NCI-H1417 (cell line): ENCODE measurements at regions not wholly inside any gene's neighbourhood (a gene's known extent, or its start where the extent isn't known, plus 50 kb on each side); places are given as distances from the start of the nearest gene placed in this dataset.

Experiments
- DNase-seq, 3 experiments: peaks; one replicate each; lab custom pipeline; 2025; lab: John Stamatoyannopoulos, UW

DNA sequence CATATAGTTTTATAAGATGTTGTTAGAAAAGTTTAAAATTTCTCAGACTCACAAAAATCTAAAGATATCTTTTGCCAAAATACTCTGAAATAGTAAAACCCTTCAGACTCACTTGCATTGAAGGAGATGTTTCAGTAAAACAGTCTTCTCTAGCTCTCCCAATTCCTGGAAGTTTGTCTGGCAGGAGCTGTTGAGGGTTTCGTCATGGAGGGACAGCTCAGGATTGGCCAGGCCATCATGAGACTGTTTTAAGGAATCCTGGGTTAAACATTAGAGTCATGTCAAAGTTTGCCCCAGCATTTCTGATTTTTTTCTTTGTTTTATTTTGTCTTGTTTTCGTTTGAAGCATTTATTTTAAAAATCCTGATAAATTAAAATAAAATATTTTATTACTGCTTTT is 293.8 kb upstream of the PBX1 start:
- no peak for DNase-seq

DNA sequence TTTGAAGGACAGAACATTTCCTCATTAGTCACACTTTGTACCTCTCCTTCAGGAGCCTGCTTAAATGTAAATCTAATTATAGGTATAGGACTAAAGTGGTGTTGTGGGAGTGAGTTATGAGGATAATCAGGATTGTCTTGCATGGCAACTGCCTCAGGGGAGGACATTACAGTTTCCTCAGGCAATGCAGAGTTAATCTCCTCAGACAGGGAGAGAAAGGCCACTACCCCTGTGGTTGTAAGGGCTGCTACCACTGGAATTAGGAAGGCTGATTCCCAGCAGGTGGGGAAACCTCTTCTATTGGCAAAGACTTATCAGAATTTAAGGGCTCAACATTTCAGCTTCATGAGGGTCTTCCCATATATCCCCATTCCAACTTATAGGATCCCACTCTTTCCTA is 286.8 kb upstream of the PBX1 start:
- peak in 2 of 3 experiments; percentile 43 to 80 for DNase-seq

DNA sequence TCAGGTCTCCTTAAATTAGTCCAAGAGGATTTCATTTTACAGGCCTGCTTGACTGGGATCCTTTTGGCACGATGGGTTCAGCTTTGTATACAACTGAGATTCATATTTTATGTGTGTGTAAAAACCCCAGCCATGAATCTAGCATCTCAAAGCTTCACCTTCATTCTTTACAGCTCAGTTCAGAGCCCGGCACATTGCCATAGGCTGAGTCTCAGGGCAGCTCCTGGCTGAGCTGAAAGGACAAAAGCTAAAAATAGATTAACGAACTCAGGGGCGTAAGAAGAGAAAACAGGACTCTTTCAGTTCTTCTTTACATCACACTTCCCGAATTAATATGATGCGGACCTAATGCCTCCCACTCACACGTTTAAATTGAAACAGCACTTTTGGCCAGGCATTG is 262.8 kb upstream of the PBX1 start:
- no peak for DNase-seq

DNA sequence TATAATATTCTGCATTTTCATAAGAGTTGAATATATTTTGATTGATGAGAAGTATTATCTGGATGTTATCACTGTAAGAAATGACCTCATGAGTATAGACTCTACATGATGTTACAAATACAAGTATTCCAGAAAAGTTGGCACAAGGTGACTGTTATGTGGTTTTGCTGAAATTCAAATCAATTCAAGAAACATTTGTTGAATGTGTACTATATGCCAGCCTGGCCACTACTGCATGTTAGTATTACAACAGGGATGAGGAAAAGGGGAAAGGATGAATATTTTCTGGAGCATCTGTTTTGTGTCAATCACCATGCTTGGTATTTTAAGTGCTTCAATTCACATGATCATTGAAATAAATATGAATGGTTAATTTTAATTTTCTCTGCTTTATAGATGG is 250.9 kb upstream of the PBX1 start:
- DNase-seq, result no peak

DNA sequence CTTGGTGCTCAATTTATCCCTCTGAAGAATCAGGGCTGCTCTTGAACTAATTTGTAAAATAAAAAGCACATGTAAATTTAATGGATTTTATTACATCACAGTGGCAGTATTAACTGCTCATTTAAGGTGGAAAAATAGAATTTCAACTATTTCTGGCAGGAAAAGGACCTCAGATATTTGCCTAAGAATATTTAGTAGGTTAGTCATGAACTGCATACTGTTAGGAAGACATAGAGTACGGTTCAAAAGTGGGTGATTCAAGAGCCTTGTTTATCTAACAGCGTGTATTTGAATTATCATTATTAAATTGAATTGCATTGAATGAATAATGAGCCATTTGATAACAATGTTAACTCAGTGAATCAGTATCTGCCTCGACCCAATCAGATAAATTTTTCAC is 248.8 kb upstream of the PBX1 start:
- DNase-seq, result no peak

DNA sequence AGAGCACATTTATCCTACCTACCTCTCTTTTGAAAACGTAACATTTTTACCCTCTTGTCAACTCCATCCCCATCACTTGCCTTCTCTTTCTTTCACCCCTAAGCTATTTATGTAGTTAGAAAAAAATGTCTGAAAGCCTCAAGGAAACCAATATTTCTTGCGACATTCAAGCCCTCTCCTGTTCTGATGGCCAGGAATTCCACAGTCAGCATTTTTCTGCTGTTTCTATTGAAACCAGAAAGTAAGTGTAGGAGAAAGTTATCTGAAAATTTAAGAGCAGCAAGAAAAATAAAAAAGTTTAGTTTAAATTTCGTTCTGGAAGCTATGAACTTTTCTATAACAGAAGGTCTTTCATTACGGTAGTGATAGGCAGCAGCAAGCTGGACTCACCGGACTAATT is 247.6 kb upstream of the PBX1 start:
- no peak for DNase-seq

DNA sequence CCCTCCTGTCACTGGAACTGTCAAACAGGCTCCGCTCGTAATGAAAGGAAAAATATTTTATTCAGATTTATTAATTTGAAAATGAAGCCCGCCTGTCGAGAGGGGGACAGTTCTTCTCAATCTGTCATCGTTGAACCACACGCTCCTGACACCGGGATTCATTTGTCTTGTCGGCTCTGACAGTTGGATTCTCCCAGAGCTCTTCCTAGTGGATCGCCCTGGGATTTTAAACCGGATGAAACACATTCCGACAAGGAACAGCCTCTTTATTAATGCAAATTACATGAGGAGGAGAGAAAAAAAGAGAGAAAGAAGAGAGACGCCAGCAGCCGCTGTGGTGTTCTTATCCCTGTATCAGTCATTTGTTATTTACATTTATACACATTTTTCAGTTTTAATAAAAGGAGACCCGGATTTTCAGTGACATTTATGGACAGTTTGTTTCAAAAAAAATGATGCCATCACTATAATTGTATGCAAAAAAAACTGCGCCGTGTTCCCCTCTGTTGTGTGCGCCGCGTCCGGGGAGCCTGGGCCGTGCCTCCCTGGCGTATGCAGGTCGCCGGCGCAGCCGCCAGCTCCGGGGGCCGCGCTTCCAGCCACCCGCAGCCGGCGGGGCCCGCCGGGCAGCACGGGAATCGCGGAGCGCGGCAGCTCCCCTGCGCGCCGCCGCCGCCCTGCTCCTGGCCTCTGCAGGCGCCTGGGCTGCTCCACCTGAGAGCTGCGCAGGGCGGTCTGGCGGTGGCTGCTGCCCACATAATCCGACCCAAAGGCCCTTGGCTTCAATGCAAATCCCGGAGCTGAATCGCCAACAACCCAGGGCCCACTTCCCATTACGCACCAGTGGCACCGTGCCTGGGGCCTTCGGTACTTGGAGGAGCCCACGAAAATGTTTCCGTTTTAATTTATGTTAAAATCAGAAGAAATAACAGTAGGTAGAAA is 237.9 kb upstream of the PBX1 start:
- peak; percentile 63 to 74 (median 74) for DNase-seq

DNA sequence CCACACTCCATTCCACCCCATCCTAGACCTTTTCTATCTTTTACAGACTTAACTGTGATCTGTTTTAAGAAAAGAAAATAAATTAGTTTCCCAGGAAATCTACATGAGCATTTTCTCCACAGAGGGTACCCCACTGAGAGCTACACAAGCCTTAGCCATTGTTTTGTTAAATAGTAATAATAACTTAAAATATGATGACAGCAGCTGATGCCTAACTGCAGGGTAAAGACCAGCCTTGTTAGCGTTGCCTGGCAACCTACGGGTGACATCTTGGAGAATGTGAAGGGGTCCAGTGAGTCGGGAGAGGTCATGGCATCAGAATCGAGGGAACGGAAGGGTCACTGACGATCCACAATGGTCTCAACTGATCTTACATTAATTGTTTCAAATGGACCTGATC is 233.2 kb upstream of the PBX1 start:
- DNase-seq, result peak in 1 of 3 experiments; percentile 7

DNA sequence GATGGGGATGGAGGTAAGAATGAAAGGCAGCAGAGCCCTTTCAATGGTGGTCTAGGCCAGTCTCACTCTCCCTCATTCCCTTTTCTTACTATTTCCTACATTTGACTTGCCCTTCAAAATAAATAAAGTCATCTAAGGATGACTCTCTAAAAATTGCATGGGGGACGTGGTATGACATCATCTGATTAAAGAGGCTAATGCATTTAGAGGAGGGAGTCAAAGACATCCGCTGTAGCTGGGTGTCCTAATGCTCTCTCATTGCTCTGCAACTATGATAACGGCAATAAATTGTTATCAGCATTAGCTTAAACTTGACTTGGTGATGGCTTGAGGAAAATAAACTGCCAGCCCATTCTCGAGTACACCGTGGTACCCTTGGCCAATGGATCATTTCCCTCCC is 225.6 kb upstream of the PBX1 start:
- DNase-seq, result no peak

DNA sequence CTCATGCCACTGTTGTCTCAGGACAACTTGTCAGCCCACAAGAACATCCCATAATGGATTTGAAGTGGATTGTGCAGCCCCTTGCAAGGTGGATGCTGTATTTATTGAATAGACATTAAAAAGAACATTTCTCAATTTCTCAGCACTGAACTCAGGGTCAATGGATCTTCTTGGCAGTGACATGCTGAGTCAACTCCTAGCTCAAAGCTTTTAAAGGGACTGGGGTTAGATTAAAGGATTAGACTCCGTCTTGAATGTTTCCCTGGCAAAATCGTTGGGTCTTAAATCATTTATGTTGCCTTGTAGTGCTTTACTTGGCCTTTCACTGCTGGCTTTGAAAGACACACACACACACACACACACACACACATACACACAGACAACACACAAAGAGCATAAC is 221.6 kb upstream of the PBX1 start:
- DNase-seq, result no peak

DNA sequence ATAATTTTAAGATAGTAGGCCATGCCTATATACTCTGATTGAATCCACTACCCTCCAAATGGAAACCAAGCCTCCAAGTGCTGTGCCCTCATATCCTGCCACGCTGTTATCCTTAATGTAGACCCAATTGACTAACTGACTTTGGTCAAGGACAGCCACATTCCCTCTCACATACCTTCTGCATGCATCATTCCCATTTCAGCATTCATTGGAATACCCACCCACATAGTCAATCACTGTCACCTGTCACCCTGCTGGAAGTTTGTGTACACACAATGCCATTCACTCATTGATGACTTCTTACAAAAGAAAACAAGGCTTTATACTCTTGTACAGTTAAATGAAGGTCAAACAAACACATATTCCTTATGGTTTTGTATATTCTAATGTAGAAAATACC is 221.1 kb upstream of the PBX1 start:
- no peak for DNase-seq

DNA sequence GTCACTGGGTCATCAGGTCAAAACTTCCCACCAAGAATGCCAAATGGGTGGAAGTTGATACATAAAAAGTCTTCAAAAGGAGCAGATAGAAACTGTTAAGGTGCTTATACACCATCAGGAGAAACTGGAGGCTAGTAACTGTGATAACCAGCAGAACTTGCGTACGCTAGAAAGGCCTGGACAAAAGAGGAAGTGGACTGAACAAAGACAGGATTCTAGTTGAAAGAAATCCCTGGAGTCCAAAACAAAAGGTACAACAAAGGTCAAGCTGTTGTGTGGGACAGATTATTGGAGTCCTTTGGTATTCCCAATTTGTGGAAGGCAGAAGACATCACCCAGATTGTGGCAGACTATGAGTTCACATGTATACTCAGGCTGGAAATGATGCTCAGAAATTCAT is 215.8 kb upstream of the PBX1 start:
- DNase-seq, result no peak

DNA sequence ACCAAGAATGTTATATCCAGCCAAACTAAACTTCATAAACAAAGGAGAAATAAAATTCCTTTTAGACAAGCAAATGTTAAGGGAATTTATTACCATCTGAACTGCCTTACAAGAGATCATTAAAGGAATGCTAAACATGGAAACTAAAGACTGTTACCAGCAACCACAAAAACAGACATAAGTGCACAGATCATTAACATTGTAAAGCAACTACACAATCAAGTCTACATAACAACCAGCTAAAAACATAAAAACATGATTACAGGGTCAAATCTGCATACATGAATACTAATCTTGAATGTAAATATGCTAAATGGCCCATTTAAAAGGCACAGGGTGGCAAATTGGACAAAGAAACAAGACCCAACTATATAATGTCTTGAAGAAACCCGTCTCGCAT is 211.0 kb upstream of the PBX1 start:
- no peak for DNase-seq

DNA sequence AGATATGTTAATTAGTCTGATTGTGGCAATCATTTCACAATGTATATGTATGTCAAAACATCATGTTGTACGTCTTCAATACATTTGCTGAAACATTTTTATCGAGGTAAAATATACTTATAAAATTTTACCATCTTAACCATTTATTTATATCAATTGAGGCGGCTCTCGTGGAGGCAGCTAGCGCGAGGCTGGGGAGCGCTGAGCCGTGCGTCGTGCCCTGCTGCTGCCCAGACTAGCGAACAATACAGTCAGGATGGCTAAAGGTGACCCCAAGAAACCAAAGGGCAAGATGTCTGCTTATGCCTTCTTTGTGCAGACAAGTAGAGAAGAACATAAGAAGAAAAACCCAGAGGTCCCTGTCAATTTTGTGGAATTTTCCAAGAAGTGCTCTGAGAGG is 202.5 kb upstream of the PBX1 start:
- no peak for DNase-seq

DNA sequence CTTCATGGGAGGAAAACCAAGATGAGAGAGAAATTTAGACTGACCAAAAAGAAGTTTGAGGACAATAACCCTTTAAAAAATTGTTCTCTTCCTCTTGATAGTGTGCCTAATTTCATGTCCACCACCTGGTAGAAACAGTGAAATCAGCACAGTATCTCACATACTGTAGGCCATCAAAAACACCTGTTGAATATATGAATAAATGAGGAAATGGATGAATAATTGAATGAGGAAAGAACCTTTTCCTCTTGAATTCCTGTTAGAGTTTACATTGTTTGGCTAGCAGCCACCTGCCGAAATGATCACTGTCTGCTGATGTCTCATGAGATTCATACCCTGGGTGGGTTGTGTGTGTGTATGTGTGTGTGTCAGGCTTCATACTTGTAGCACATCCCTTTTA is 198.7 kb upstream of the PBX1 start:
- no peak for DNase-seq

DNA sequence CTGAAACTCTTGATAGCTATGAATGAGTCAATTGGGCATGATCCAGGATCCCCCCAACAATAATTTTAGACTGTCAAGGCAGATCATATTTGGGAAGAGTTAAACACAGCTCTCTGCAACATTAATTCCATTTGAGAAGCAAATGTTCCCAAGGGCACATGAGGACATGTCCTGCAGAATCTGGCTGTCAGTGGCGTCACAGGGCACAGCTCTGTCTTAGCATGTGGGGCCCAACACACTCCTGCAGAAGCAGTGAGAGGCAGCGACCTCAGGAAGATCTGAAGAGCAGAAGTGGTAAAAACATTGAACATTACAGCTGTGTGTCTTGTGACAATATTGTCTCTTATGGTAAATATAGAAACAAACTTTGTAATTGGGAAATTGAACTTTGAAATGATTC is 197.1 kb upstream of the PBX1 start:
- no peak for DNase-seq

DNA sequence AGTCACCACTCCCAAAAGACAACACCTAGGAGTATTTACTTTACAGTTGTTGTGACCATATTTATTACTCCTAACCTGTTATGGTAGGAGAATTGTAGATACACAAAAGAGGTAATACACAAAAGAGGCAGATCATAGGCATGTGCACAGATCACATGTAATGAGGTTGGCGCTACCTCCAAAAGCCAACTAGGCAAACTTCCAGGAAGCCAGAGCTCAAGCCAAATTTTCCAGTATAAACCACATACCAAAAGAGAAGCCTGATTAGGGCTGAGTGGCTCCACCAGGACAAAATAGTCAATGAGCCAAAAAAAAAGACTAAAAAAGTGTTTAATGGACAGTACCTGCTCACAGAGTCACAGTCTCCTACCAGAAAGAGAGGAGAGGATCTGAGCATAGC is 195.0 kb upstream of the PBX1 start:
- no peak for DNase-seq

DNA sequence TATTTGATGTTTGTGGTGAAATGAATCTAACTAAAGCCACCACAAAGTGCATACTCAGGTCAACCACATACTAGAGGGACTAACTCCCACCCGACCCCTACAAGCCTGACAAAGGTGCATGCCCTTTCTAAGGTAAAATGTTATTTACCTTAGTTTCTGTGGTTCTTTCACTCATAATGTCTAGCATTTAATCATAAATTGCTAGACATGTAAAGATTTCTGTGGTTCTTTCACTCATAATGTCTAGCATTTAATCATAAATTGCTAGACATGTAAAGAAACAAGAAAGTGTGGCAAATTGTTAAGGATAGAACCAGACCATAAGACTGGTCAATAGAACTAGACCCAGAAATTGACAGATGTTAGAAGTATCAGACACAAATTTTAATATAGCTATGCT is 193.0 kb upstream of the PBX1 start:
- DNase-seq, result no peak

DNA sequence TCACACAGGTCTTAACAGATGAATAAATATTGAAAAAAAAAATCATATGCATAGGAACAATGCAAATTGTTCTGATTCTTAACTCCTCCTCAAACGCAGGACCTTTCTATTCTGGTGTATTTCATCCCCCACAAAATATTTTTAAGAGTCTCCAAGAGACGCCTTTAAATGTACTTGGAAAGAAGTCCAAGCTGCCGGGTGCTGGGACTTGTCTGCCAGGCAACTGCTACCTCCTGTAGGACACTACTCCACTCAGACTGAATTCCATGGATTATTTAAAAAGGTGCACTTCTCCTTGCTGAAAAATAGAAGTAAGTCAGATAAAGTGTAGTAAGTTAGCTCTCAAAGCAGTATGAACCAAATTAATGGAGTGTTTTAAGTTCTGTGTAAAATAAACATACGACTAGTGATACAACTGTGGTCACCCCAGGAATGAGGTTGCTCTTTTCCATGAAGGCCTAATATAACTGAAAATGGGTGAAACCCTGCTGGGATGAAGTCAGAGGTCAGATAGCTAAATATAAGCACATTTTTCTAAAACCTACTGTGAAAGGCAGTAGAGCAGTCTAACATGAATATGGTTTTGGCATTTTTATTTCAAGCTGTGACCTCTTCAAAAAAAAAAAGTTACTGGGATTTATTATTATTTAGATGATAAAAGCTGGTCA is 189.2 kb upstream of the PBX1 start:
- no peak for DNase-seq

DNA sequence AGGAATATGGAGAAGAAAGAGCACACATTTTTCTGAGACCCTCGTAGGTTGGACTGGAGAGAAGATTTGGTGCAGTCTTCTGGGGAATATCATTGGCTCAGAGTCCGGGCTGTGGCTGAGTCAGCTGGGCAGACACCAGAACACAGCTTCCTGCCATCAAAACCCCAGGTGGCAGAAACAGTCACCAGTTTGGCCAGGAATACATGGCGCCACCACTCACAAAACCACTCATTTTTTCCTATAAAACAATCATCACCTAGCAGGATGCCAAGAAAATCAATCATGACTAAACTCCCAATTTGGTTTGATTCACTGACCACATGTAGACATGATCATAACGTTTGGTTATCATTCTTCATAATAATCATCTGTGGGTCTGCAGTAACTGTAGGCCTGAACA is 178.1 kb upstream of the PBX1 start:
- peak in 1 of 3 experiments; percentile 15 for DNase-seq

DNA sequence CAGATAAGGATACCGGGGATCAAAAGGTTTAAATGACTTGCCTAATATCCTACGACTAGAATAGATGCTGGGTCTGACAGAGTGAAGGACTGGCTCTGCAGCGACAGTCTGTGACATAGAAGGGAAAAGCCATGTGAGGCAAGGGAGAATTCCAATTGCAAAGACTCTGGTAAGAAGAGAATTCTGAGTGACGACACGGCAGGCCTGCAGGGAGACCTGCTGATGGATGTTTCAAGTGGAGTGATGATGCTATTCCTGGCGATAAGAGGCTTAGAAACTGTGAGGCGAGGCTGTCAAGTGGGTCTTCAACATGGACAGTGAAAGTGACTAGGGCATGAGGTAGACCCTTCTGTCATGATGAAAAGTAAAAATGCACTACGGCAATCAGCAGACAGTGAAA is 176.6 kb upstream of the PBX1 start:
- peak in 1 of 3 experiments; percentile 87 for DNase-seq

DNA sequence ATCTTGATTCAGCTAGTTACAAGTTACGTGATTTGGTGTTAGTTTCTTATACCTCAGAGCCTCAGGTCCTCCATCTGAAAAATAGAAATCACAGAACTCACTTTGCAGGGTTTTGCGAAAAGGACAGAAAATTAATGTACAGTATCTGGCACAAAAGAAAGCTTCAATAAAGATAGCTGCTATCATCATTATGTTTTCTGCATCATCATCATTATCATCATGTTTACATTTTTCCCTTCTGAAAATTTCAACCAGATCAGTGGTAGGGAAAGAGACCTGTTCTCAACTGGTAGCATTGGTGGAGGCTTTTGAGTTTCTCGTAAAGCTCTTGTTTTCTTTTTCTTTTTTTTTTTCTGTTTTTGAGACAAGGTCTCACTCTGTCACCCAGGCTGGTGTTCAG is 174.7 kb upstream of the PBX1 start:
- DNase-seq, result no peak

DNA sequence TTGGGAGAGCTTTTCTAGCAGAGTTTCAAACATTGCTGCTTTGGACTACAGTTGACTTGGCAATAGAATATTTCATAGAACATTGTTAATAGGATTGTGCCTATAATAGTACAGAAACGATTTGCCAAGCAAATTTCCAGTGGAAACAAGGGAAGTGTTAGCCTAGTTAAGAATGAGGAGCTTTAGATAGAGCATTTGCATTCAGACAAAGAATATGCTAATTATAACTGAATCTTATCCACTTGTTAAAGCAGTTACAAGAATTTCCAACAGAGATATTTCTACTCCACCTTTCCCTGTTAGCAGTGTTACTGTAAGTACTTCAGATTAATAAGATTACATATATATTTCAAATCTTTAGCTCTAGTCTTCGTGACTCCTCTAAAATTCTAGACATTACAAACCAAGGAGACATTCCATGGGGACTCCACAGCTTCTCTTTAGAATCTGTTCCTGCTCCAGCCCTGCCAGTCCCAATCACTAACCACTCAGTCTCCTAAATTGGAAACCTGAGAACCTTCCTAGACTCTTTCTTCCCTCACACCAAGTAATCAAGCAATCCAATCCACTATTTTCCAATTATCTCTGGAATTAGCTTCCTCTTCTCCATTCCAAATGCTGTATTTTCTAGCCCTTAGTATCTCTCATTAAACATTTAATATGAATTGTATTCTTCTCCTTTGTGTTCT is 141.8 kb upstream of the PBX1 start:
- DNase-seq, result no peak
